D721Med (cell line): ENCODE measurements at regions not wholly inside any gene's neighbourhood (a gene's known extent, or its start where the extent isn't known, plus 50 kb on each side); places are given as distances from the start of the nearest gene placed in this dataset.

Experiments used
- DNase-seq: peaks from one replicate; pipeline ENCODE4 v3.0.0; 2011; ENCODE audit warnings: low spot score; ENCODE audit not compliant: insufficient read length
- FAIRE-seq: peaks from 2 replicates; lab custom pipeline; 2011; peaks lifted over from hg19 to GRCh38; lab: Jason Lieb, UNC
- CTCF ChIP-seq: IDR thresholded peaks from 2 replicates; pipeline ENCODE4 v1.5.1; 2012; ENCODE audit warnings: mild to moderate bottlenecking, control low read depth; ENCODE audit not compliant: insufficient read depth; ENCODE audit errors: missing control alignments

GRCh38 chr17:70916469-70916868 lies 747.1 kb downstream of the KCNJ2 start:
- no peak for TF ChIP-seq CTCF
- no peak for DNase-seq
- FAIRE-seq = no peak

- no peak for FAIRE-seq
- no peak for TF ChIP-seq CTCF
- no peak for DNase-seq
Observed at GRCh38 chr17:70919241-70919640, 749.9 kb downstream of the KCNJ2 start.

- no peak for FAIRE-seq
- no peak for TF ChIP-seq CTCF
Observed at GRCh38 chr17:70920416-70920815, 751.1 kb downstream of the KCNJ2 start.

GRCh38 chr17:70922268-70922667 lies 752.9 kb downstream of the KCNJ2 start:
- TF ChIP-seq CTCF = no peak
- DNase-seq (no peak), FAIRE-seq (no peak)

More at GRCh38 chr17:70920416-70920815, 751.1 kb downstream of the KCNJ2 start:
- DNase-seq = no peak

GRCh38 chr17:70924776-70925175 lies 755.4 kb downstream of the KCNJ2 start:
- no peak for TF ChIP-seq CTCF
- no peak for DNase-seq
- no peak for FAIRE-seq

GRCh38 chr17:70929226-70929625 lies 759.9 kb downstream of the KCNJ2 start:
- DNase-seq (no peak), FAIRE-seq (no peak)
- no peak for TF ChIP-seq CTCF

- TF ChIP-seq CTCF = no peak
- DNase-seq = no peak
- no peak for FAIRE-seq
Observed at GRCh38 chr17:70934231-70934630, 764.9 kb downstream of the KCNJ2 start.
